T47D (cell line): ENCODE measurements at regions not wholly inside any gene's neighbourhood (a gene's known extent, or its start where the extent isn't known, plus 50 kb on each side); places are given as distances from the start of the nearest gene placed in this dataset.
A peak's percentile ranks its signal among the peaks of the same experiment; 100 is the strongest.

ENCODE experiments used
- DNase-seq, 2 experiments: peaks; one replicate each; pipeline versions ENCODE4 v3.0.0 to v3.0.0-alpha.2; 2011 to 2012; ENCODE audit warnings: low read depth in 1 of 2, low spot score in 1 of 2
- JUND ChIP-seq: IDR thresholded peaks from 2 replicates; pipeline ENCODE4 v1.6.1; 2012; ENCODE audit warnings: low read depth
- in situ Hi-C: cut with HindIII; loops from 2 replicates; pipeline ENCODE4 v1.10.0; 2016; ENCODE audit warnings: low sequenced_read_pairs, low pct_unique_long_range_greater_than_20kb

DNA sequence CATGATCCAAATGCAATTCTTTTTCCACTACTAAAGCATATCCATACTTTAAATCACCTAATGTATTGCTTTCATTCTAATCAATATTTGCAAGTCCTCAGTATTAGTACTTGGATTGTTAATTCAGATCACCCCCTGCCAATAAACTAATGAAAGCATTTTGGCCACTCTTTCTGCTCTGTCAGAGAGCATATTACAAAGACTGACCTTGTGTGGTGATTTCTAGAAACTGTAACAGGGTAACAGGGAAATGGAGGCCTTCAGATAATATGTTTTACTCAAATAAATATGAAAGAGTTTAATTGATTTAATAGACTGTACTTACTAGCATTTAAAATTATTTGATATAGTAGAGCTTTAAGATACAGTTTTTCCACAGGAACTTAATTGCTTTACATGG, 453.0 kb downstream of the KCNJ3 start:
- no peak for DNase-seq
- TF ChIP-seq JUND = no peak
- in situ Hi-C loops = no loop called here

DNA sequence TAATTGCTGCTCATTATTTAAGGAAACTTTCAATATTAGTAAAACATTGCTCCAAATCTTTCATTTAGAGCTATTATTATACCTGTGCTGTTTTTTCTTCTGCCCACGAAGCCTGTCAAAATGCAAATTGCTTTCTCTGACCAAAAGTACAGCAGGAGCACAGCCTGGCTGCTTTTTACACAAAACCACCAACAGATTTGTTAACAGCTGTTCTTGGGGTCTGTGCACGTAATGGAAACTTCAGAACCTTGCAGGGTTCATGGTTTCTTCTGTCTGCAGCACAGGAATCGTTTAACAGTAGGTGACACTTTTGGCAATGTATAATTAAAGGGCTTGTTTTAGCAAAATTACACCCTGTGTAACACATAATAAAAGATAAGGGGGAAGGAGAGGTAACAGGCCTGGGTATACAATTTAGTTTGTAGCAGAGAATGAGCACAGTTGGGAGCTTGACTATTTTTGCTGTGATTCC, 447.3 kb downstream of the KCNJ3 start:
- no peak for TF ChIP-seq JUND
- in situ Hi-C loops = no loop called here
- no peak for DNase-seq

DNA sequence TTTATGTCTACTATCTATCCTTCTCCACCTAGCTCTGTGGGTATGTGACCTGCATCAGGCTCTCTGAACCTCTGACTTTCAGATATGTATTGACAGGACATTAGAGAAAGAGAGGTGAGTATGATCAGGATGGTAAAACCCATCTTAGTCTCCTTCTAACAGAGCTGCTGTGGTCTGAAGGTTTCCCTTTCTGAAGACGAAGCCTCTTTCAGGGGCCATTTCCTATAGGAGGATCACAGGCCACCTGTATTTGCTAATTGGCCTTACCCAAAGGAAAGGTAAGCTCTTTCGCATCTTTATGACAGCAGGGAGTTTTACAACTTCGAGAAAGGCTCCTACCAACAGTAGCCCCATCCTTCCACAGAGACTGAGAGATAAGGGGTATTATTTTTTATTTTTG, 442.9 kb downstream of the KCNJ3 start:
- no peak for DNase-seq
- TF ChIP-seq JUND = no peak
- in situ Hi-C loops = no loop called here

DNA sequence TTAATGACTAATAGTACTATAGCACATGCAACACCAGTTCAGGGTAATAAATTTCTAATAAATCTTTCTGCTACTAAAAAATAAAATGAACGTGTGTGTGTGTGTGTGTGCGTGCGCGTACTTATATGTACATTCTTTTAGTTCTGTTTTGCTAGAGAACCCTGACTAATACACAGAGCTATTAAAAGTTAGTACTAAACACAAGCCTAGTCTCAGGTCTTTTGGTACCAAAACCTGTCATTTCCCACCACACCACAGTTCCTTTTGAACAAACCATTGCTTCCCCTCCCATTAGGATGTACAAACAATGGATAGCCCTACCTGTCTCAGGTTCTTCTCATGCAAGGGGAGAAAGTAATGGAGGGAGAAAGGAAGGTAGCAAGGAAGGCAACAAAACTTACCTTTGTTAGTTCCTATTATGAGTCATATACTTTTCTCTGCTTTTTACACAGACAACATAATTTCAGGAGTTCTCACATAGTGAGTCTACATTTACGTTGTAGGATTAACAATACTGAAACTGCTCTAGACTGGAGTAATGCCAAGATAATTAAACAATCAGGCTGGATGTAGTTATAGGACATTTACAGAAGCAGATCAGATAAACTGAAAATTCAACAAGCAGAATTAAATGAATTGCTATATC, 427.2 kb downstream of the KCNJ3 start:
- DNase-seq = no peak
- in situ Hi-C loops = no loop called here
- no peak for TF ChIP-seq JUND

DNA sequence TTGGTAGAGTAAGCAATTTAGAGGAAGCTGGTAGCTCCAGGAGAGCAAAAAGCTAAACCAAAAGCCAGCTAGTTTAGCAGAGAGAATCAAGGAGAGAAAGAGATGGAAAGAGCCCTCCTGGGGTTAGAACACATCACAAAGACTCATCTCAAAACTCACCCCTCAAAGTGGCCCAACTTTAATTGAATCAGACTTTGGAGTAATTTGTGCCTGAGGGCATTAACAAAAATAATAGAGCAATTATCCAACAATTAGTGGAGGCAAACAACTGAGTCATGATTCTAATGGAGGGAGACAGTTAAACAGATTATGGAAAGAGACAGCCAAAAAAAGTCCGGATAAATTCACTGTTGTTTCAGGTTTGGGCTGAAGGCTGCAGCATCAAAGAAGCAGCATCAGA, 417.4 kb downstream of the KCNJ3 start:
- no peak for DNase-seq
- TF ChIP-seq JUND = no peak
- in situ Hi-C loops = no loop called here

DNA sequence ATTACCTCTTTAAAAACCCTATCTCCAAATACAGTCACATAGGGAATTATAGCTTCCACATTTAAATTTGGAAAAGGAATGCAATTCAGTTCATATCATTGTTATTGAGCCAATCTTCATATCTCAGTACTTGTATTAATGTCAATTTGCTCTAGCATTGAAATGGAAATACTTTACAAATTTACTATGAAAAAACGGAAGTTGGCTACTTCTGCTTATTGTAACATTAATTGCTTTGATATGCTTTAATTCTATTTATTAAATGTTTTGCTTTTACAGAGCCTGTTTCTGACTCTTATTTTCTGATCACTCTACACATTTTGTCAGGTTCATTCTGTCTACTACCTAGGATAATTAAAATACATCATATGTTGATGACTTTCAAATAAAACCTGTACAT, 412.6 kb downstream of the KCNJ3 start:
- in situ Hi-C loops = no loop called here
- DNase-seq = no peak

DNA sequence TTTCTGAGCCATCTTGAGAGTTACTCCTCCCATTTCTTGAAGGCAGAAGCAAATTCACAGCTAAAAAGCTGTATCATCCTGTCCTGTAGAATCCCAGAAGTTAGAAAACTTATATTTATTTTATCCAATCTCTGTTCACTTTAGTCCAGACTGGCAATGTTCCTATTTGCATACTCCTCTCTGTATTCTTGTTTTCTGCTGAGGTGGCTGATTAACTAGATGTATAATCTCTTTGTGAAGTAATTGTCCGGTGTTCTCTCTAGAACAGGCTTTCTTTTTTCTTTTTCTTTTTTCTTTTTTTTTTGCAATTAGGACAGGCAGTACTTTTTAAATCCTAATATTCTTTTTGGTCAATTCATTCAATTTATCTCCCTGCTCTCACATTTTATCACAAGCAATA, 411.0 kb downstream of the KCNJ3 start:
- in situ Hi-C loops = no loop called here
- no peak for DNase-seq
- TF ChIP-seq JUND = no peak

More for the DNA sequence above, 412.6 kb downstream of the KCNJ3 start:
- TF ChIP-seq JUND = no peak

DNA sequence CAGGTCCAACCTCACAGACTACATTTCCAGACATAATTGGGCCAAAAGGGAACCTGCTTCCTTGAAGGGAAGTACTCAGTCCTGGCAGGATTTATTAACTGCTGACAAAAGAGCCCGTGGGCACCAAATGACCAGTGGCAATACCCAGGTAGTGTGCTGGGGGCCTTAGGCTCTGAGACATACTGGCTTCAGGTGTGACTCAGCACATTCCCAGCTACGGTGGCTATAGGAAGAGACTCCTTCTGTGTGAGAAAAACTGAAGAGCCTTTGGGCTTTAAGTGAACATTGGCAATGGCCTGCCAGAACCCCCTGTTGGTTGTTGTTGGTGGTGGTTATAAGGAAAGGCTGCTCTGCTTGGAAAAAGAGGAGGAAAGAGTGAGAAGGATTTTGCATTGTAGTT, 401.8 kb downstream of the KCNJ3 start:
- in situ Hi-C loops = no loop called here
- peak in 1 of 2 experiments; percentile 15 for DNase-seq
- no peak for TF ChIP-seq JUND

DNA sequence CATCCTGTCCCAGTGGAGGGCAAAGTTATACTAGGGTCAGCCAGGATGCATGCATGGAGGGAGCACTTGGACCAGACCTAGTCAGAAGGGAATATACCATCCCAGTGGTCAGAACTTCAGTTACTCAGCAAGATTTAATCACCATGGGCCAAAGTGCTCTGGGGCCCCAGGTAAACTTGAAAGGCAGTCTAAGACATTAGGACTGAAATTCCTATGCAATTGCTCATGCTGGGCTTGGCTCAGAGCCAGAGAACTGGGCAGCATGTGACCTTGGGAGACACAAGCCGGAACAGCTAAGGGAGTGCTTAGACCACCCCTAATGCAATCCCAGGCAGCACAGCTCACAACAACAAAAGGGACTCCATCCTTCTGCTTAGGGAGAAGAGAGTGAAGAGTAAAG, 401.3 kb downstream of the KCNJ3 start:
- in situ Hi-C loops = no loop called here
- no peak for TF ChIP-seq JUND
- DNase-seq = peak in 1 of 2 experiments; percentile 51

DNA sequence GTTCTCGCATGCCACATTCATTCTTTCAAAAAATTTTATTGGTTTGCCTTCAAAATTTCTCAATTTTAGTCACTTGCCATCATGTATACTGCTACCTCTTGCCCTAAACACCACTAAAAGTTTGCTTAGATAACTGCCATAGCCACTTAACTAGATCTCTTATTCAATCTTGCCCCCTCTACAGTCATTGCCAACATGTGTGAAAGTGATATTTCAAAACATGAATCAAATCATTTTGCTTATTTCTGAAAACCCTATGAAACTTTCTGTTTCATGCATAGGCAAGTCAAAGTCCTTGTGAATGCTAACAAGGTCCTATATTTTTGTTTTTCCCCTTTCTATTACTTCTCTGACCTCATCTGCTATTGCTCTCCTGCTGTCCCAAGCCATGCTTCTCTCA, 397.1 kb downstream of the KCNJ3 start:
- in situ Hi-C loops = no loop called here
- DNase-seq = no peak
- TF ChIP-seq JUND = no peak

DNA sequence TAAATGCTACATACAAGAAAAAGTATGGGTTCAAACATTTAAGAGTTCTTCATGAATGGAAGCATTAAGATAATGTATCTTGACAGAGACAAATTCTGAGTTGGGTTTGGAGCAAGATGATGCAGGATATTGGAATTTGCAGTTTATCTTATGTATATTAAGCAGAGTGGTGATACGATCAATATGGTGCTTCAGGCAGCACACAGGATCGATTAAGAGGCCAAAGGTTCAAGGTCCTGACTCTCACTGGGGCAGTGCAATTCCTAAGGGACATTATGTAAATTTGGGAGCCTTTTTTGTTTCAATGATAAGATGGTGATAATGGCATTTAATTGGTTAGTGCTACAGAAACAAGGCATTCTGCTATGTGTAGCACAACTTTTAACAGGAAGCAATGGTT, 381.9 kb downstream of the KCNJ3 start:
- in situ Hi-C loops = no loop called here
- DNase-seq = no peak
- no peak for TF ChIP-seq JUND

DNA sequence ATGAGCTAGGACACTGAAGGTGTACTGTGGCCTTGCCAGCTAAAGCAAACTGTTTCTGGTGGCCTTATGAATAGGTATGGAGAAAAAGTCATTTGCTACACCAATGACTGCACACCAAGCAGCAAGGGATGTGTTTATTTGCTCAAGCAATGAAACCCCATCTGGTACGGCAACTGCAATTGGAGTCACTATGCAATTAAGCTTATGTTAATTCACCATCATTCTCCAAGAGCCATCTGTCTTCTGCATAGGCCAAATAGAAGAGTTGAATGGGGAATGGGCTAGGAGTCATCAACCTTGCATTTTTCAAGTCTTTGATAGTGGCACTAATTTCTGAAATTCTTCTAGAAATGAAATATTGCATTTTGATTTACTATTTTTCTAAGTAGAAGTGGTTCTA, 372.0 kb downstream of the KCNJ3 start:
- no peak for DNase-seq
- TF ChIP-seq JUND = no peak
- in situ Hi-C loops = no loop called here

DNA sequence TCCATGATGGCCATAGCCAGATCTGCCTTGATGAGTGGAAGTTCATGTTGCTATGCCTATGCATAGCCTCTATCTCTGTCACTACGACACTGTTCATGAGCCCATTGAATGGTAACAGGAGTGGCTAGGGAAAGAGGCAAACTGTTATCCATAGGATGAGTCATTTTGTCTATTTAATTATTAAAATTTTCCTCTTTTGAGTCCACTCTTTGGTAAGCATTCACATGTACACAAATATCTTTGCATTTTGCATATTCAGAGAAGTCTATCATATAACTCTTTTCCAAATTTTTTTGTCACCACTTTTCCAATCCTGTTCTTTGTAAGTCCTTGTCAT, 364.4 kb downstream of the KCNJ3 start:
- TF ChIP-seq JUND = no peak
- in situ Hi-C loops = no loop called here
- DNase-seq = no peak

DNA sequence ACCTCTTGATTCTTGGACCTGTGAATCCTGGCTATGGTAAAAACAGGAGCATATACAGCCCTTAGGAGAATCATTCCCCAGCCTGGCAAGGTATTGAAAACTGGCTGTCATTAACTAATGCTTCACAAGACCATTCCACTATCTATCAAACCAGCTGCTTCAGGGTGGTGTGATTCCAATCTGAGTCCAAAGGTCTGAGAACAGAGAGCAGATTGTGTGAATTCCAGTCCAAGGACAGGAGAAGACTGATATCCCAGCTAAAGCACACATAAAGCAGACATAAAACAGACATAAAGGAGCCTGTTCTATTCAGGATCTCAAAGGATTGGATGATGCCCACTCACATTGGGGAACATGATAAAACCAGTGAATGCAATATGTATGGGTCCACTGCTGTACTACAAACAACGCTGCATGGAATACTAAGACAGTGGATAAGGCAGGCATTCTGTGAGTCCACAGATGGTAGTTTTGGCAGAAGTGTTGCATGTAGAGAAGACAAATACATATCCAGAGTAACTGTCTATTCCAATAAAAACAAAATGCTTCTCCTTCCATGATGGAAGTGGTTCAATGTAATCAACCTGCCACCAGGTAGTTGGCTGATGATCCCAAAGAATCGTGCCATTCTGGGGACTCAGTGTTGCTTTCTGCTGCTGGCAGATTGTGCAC, 363.9 kb downstream of the KCNJ3 start:
- in situ Hi-C loops = no loop called here
- DNase-seq = no peak
- TF ChIP-seq JUND = no peak
